GM23248 (cell line): ENCODE measurements at regions not wholly inside any gene's neighbourhood (a gene's known extent, or its start where the extent isn't known, plus 50 kb on each side); places are given as distances from the start of the nearest gene placed in this dataset.
"Not testable (repeated sequence)": the region's sequence is repeated elsewhere in the genome, so short reads cannot be mapped to it uniquely, and the experiment has no call there.

ENCODE experiments used
- DNase-seq: peaks from one replicate; pipeline ENCODE4 v3.0.0-alpha.2; 2015
- H2AFZ ChIP-seq: fragments of 200-600 bp; sonication (generic); 2 replicates; pipeline ENCODE4 v1.6.1; 2016; ENCODE audit warnings: antibody characterized with exemption
- H3F3A ChIP-seq: fragments of 200-600 bp; sonication (generic); 2 replicates; pipeline ENCODE4 v1.6.1; 2016; ENCODE audit warnings: mild to moderate bottlenecking, antibody characterized with exemption, mixed run types; ENCODE audit not compliant: insufficient read depth
- H3K27ac ChIP-seq: fragments of 200-600 bp; sonication (generic); 2 replicates; pipeline ENCODE4 v1.5.1; 2016; ENCODE audit warnings: mild to moderate bottlenecking
- H3K27me3 ChIP-seq: fragments of 200-600 bp; sonication (generic); replicated peaks from 2 replicates; pipeline ENCODE4 v1.6.1; 2016; ENCODE audit warnings: mild to moderate bottlenecking; ENCODE audit not compliant: insufficient read depth
- H3K36me3 ChIP-seq: fragments of 200-600 bp; sonication (generic); 2 replicates; pipeline ENCODE4 v1.6.1; 2016; ENCODE audit warnings: low read depth, mild to moderate bottlenecking
- H3K4me1 ChIP-seq: fragments of 200-600 bp; sonication (generic); 2 replicates; pipeline ENCODE4 v1.6.1; 2016; ENCODE audit warnings: mild to moderate bottlenecking; ENCODE audit not compliant: insufficient read depth
- H3K4me2 ChIP-seq: fragments of 200-600 bp; sonication (generic); one replicate; pipeline ENCODE4 v1.6.1; 2016; ENCODE audit warnings: mild to moderate bottlenecking; ENCODE audit not compliant: unreplicated experiment
- H3K4me3 ChIP-seq: fragments of 200-600 bp; sonication (generic); 2 replicates; pipeline ENCODE4 v1.5.1; 2016; ENCODE audit warnings: mild to moderate bottlenecking
- H3K79me2 ChIP-seq: fragments of 200-600 bp; sonication (generic); 2 replicates; pipeline ENCODE4 v1.6.1; 2016; ENCODE audit warnings: mild to moderate bottlenecking; ENCODE audit not compliant: insufficient read depth
- H3K9ac ChIP-seq: fragments of 200-600 bp; sonication (generic); 2 replicates; pipeline ENCODE4 v1.6.1; 2016; ENCODE audit warnings: mild to moderate bottlenecking
- H3K9me2 ChIP-seq: fragments of 200-600 bp; sonication (generic); 2 replicates; pipeline ENCODE4 v1.6.1; 2016; ENCODE audit warnings: mixed run types, mild to moderate bottlenecking, moderate library complexity; ENCODE audit not compliant: insufficient read depth
- H3K9me3 ChIP-seq: fragments of 200-600 bp; sonication (generic); one replicate; pipeline ENCODE4 v1.6.1; 2017; ENCODE audit warnings: low read depth
- H4K20me1 ChIP-seq: fragments of 200-600 bp; sonication (generic); 2 replicates; pipeline ENCODE4 v1.6.0; 2016; ENCODE audit not compliant: insufficient read depth
- EZH2 ChIP-seq: fragments of 200-600 bp; sonication (generic); IDR thresholded peaks from 2 replicates; pipeline ENCODE4 v1.6.1; 2018; ENCODE audit warnings: antibody characterized with exemption, mild to moderate bottlenecking; ENCODE audit not compliant: insufficient read depth, poor library complexity, severe bottlenecking
- EZH2phosphoT487 ChIP-seq: fragments of 200-600 bp; sonication (generic); IDR thresholded peaks from 2 replicates; pipeline ENCODE4 v1.6.1; 2018; ENCODE audit warnings: antibody characterized with exemption, moderate library complexity, mild to moderate bottlenecking, low read depth; ENCODE audit not compliant: insufficient read depth
- WGBS, 2 experiments: methylation state at CpG; one replicate each; pipeline ENCODE4 v1.1.6; 2015 to 2017; ENCODE audit warnings: low lambda C conversion rate in 2 of 2, low coverage in 1 of 2; ENCODE audit errors: missing lambda C conversion rate in 2 of 2; 5-methylcytosine and 5-hydroxymethylcytosine counted together
- in situ Hi-C: fragments of 300-500 bp; cut with MboI; formaldehyde crosslinking; loops from 2 replicates; pipeline ENCODE4 v1.15.0; 2020

DNA sequence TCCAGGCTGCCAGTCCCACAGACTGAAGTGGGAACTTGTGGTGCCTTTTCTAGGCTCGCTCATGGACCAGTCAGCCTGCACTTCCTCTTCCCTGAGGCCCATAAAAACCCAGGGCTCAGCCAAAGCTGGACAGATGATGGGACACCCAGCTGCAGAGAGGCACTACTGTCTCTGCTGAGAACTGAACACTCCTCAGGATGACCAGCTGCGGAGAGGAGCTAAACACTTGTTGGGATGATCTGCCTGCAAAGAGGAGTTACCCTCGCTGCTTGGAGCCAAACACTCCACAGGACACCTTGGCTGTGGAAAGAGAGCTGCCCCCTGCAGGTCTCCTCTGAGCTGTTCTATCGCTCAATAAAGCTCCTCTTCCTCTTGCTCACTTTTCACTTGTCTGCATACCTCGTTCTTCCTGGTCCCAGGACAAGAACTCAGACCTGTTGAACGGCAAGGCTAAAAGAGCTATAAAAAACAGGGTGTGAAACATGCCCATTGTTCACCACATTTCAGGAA, 465.5 kb downstream of the GUCY1A2 start:
- WGBS, 2 experiments, result 28 to 36% methylated on average over 6 of the region's 6 CpGs
- H3F3A ChIP-seq, result no peaks in the 10 kb centered on the region
- no peaks in the 10 kb centered on the region for H3K79me2 ChIP-seq
- no peaks in the 10 kb centered on the region for H3K27me3 ChIP-seq
- no peak overlapping the region for H3K4me3 ChIP-seq
- H3K4me1 ChIP-seq, result no peaks in the 10 kb centered on the region
- H3K9me3 ChIP-seq, result no peaks in the 10 kb centered on the region
- H3K36me3 ChIP-seq, result no peaks in the 10 kb centered on the region
- no peak for DNase-seq
- H4K20me1 ChIP-seq, result no peaks in the 10 kb centered on the region
- in situ Hi-C loops, result no loop called here
- H3K27ac ChIP-seq, result no peak overlapping the region
- H3K9ac ChIP-seq, result no peak overlapping the region
- TF ChIP-seq EZH2 (no peak), EZH2phosphoT487 (no peak)
- no peak overlapping the region for H2AFZ ChIP-seq
- H3K4me2 ChIP-seq, result no peak overlapping the region
- H3K9me2 ChIP-seq, result no peaks in the 10 kb centered on the region

- no peaks in the 10 kb centered on the region for H3K79me2 ChIP-seq
- H3K27me3 ChIP-seq, result no peaks in the 10 kb centered on the region
- 43 to 44% methylated on average over 6 of the region's 6 CpGs for WGBS, 2 experiments
- H3K4me3 ChIP-seq, result no peak overlapping the region
- no peak overlapping the region for H2AFZ ChIP-seq
- no peaks in the 10 kb centered on the region for H3K9me2 ChIP-seq
- no peak overlapping the region for H3K9ac ChIP-seq
- H3K9me3 ChIP-seq, result no peaks in the 10 kb centered on the region
- TF ChIP-seq EZH2, result no peak
- no peak for TF ChIP-seq EZH2phosphoT487
- no peaks in the 10 kb centered on the region for H3K4me1 ChIP-seq
- H3K4me2 ChIP-seq, result no peak overlapping the region
- no peaks in the 10 kb centered on the region for H3F3A ChIP-seq
- no peaks in the 10 kb centered on the region for H3K36me3 ChIP-seq
- H4K20me1 ChIP-seq, result no peaks in the 10 kb centered on the region
- no peak overlapping the region for H3K27ac ChIP-seq
- in situ Hi-C loops, result no loop called here
- DNase-seq, result no peak
Measured at GRCh38 chr11:106553304-106553703, 465.0 kb downstream of the GUCY1A2 start.

- H3K4me1 ChIP-seq, H3K4me3 ChIP-seq, in situ Hi-C loops, H3K79me2 ChIP-seq, H3K9ac ChIP-seq, H3K36me3 ChIP-seq, H3F3A ChIP-seq, H2AFZ ChIP-seq, H3K4me2 ChIP-seq, H4K20me1 ChIP-seq, DNase-seq, H3K9me2 ChIP-seq, H3K27me3 ChIP-seq, H3K27ac ChIP-seq, H3K9me3 ChIP-seq: not testable (repeated sequence)
- WGBS, 2 experiments, result 42 to 43% methylated on average over 13 of the region's 13 CpGs
Measured at GRCh38 chr11:106555566-106556250, 462.6 kb downstream of the GUCY1A2 start.

DNA sequence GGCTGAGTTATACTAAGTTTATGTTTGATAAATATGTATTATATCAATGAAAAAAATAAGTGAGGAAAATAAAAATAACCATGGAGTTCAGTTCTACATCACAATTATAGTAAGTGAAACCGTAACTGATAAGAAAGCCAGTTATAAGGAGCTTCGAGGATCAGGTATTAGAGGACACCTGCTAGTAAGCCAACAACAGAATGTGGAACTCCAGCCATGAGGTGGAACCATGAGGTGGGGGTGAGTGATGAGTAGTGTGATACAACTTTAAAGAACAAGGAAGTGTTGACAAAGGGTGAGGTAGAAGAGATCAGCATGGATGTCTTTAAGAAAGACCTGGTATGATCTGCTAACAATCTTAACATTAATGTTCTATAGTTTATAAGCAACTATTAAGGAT, 452.9 kb downstream of the GUCY1A2 start:
- DNase-seq, result no peak
- Histone ChIP-seq H3K9me2 (no peaks in the 10 kb centered on the region), H3K27me3 (no peaks in the 10 kb centered on the region), H3K4me2 (no peak overlapping the region), H3K79me2 (no peaks in the 10 kb centered on the region), H3K4me3 (no peak overlapping the region), H3K9me3 (no peaks in the 10 kb centered on the region), H2AFZ (no peak overlapping the region), H4K20me1 (no peaks in the 10 kb centered on the region), H3F3A (no peaks in the 10 kb centered on the region), H3K36me3 (no peaks in the 10 kb centered on the region), H3K27ac (no peak overlapping the region), H3K4me1 (no peaks in the 10 kb centered on the region), H3K9ac (no peak overlapping the region)
- in situ Hi-C loops, result no loop called here
- WGBS, 2 experiments, result 39 to 62% methylated on average over 2 of the region's 2 CpGs
- TF ChIP-seq EZH2phosphoT487 (no peak), EZH2 (no peak)

GRCh38 chr11:106568632-106569031, 449.6 kb downstream of the GUCY1A2 start:
- TF ChIP-seq EZH2 (no peak), EZH2phosphoT487 (no peak)
- H3K27ac ChIP-seq, result no peak overlapping the region
- H3K4me2 ChIP-seq, result no peak overlapping the region
- no peak overlapping the region for H2AFZ ChIP-seq
- H3K4me1 ChIP-seq, result no peaks in the 10 kb centered on the region
- in situ Hi-C loops, result no loop called here
- H3K4me3 ChIP-seq, result no peak overlapping the region
- 47 to 57% methylated on average over 3 of the region's 3 CpGs for WGBS, 2 experiments
- H3K9me2 ChIP-seq, result no peaks in the 10 kb centered on the region
- H3K79me2 ChIP-seq, result no peaks in the 10 kb centered on the region
- no peak overlapping the region for H3K9ac ChIP-seq
- H3K36me3 ChIP-seq, result no peaks in the 10 kb centered on the region
- DNase-seq, result no peak
- no peaks in the 10 kb centered on the region for H3K27me3 ChIP-seq
- no peaks in the 10 kb centered on the region for H3F3A ChIP-seq
- no peaks in the 10 kb centered on the region for H4K20me1 ChIP-seq
- no peaks in the 10 kb centered on the region for H3K9me3 ChIP-seq

DNA sequence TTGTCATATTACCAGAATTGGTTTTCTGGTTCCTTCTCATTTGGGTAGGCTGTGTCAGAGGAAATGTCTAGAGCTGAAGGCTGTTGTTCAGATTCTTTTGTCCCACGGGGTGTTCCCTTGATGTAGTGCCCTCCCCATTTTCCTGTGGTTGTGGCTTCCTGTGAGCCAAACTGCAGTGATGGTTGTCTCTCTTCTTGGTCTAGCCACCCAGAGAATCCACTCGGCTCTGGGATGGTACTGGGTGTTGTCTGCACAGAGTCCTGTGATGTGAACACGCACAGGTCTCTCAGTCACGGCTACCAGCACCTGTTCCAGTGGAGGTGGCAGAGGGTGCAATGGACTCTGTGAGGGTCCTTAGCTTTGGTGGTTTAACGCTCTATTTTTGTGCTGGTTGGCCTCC, 440.9 kb downstream of the GUCY1A2 start:
- in situ Hi-C loops, result loop anchor here (25.0 kb wide), 2 partner anchors 415 to 460 kb away; no protein-coding TSS in a partner anchor
- H4K20me1 ChIP-seq, H3K9me2 ChIP-seq, DNase-seq, H3K36me3 ChIP-seq, H3K27ac ChIP-seq, H3K9me3 ChIP-seq, H3F3A ChIP-seq, H2AFZ ChIP-seq, H3K4me3 ChIP-seq, H3K4me1 ChIP-seq, H3K79me2 ChIP-seq, H3K4me2 ChIP-seq, H3K9ac ChIP-seq, H3K27me3 ChIP-seq: not testable (repeated sequence)
- 41 to 51% methylated on average over 5 of the region's 5 CpGs for WGBS, 2 experiments
